HAP-1 (cell line): ENCODE measurements at regions not wholly inside any gene's neighbourhood (a gene's known extent, or its start where the extent isn't known, plus 50 kb on each side); places are given as distances from the start of the nearest gene placed in this dataset.
"Not testable (repeated sequence)": the region's sequence is repeated elsewhere in the genome, so short reads cannot be mapped to it uniquely, and the experiment has no call there.

Source experiments
- DNase-seq, 2 experiments: peaks; one replicate each; pipeline ENCODE4 v3.0.0-alpha.2; 2016 to 2020; ENCODE audit warnings: low spot score in 2 of 2
- H3K27me3 ChIP-seq: fragments of 250-450 bp; sonication (Bioruptor Pico); 2 replicates; pipeline ENCODE4 v1.5.1; 2020; ENCODE audit warnings: low read depth, mild to moderate bottlenecking, moderate library complexity
- H3K36me3 ChIP-seq: fragments of 250-450 bp; sonication (Bioruptor Pico); replicated peaks from 2 replicates; pipeline ENCODE4 v1.5.1; 2020; ENCODE audit warnings: mild to moderate bottlenecking
- H3K4me1 ChIP-seq: fragments of 250-450 bp; sonication (Bioruptor Pico); 2 replicates; pipeline ENCODE4 v1.5.1; 2020; ENCODE audit warnings: mild to moderate bottlenecking
- H3K4me3 ChIP-seq: fragments of 250-450 bp; sonication (Bioruptor Pico); 2 replicates; pipeline ENCODE4 v1.5.1; 2020; ENCODE audit warnings: mild to moderate bottlenecking, moderate library complexity
- H3K9me3 ChIP-seq: fragments of 250-450 bp; sonication (Bioruptor Pico); 2 replicates; pipeline ENCODE4 v1.5.1; 2020; ENCODE audit warnings: mild to moderate bottlenecking, moderate library complexity
- in situ Hi-C: fragments of 300-500 bp; cut with MboI; formaldehyde crosslinking; loops from 3 replicates; pipeline ENCODE4 v1.14.3; 2020; ENCODE audit warnings: low sequenced_read_pairs, inconsistent platforms, mixed read lengths

DNA sequence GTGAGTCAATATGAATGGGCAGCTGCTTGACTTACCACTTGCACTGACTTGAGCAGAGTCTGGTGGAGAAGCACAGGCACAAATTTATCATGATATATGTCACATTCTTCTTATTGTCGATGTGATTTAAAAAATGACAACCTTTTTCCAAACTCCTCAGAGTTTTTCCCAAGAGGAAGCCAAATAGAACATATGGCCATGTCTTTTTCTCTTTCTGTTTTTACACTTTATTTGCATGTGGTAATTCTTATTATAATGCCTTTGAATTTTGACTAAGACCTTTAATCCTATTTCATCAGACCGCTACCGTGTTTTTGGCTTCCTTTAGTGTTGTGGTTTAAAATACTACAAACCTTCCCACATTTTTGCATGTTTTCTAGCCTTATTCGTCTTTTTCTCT, 666.2 kb downstream of the PDCD6IP start:
- no peaks in the 10 kb centered on the region for H3K4me1 ChIP-seq
- no peaks in the 10 kb centered on the region for H3K36me3 ChIP-seq
- H3K9me3 ChIP-seq = no peaks in the 10 kb centered on the region
- DNase-seq = no peak
- in situ Hi-C loops = no loop called here
- no peak overlapping the region for H3K4me3 ChIP-seq
- no peaks in the 10 kb centered on the region for H3K27me3 ChIP-seq

DNA sequence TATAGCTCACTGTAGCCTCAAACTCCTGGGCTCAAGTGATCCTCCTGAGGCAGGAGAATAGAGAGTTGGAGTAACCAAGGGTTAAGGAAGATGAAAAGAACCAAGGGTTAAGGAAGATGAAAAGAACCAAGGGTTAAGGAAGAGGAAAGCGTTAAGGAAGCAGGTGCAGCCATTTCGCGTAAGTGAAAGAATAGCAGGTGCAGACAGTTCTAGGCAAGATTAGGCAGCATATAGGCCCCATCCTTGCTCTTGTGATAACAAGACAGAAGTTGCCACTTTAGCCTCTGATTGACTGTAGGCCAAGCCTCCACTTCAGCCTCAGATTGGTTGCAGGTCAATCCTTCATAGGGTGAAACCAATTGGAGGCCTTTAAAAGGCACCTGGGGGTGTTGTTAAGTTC, 677.4 kb downstream of the PDCD6IP start:
- Histone ChIP-seq H3K4me3 (no peak overlapping the region), H3K4me1 (no peaks in the 10 kb centered on the region), H3K9me3 (no peaks in the 10 kb centered on the region), H3K36me3 (no peaks in the 10 kb centered on the region), H3K27me3 (no peaks in the 10 kb centered on the region)
- no peak for DNase-seq
- in situ Hi-C loops = no loop called here

DNA sequence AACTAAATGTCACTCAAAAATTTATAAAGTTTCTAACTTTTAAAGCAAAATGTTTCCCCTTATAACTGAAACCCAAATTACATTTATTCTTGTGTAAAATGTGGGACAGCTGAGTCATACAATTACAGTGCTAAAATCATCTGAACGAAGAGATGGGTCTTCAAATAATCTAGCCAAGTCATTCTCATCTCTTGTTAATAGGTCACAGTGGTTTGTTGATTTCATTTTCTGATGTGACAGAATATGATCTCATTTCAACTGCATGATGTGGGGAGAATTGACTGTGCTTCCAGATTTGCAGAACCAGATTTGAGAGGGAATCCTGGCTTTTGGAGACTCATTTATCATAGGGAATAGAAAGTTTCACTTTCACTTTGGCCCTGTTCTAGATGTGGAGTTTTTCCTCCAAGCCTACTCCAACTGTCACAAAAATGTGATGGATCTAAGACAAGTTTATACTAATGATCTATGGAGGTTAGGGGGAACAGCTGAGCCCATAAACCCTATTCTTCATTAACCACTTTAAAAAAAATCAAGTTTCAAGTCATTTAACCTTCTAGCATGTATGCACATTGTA, 685.0 kb downstream of the PDCD6IP start:
- Histone ChIP-seq H3K4me1 (no peaks in the 10 kb centered on the region), H3K27me3 (no peaks in the 10 kb centered on the region), H3K9me3 (no peaks in the 10 kb centered on the region), H3K4me3 (no peak overlapping the region), H3K36me3 (no peaks in the 10 kb centered on the region)
- DNase-seq = no peak
- in situ Hi-C loops = no loop called here

- H3K36me3 ChIP-seq = no peaks in the 10 kb centered on the region
- no peaks in the 10 kb centered on the region for H3K27me3 ChIP-seq
- H3K9me3 ChIP-seq = no peaks in the 10 kb centered on the region
- no peak for DNase-seq
- no peak overlapping the region for H3K4me3 ChIP-seq
- in situ Hi-C loops = no loop called here
- no peaks in the 10 kb centered on the region for H3K4me1 ChIP-seq
Observed at GRCh38 chr3:34504366-34504765, 705.9 kb downstream of the PDCD6IP start.

DNA sequence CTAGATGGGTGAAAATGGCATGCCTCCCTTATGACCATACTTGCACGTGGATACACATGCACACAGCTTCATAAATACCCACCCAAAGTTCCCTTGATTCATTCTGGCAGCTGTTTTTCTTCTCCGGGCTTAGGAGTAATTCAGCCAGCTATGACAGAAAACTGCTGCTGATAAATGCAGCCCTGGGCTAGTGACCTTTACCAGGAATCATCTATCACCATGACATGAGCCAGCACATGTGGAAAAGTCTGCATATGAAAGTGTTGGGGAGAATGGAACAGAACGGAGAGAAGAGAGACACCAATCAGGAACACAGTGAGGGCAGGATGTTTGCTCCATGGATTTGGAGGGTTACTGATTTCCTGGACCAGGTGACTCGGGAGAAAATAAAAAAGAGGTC, 706.3 kb downstream of the PDCD6IP start:
- Histone ChIP-seq H3K27me3 (no peaks in the 10 kb centered on the region), H3K4me1 (no peaks in the 10 kb centered on the region), H3K36me3 (no peaks in the 10 kb centered on the region), H3K9me3 (no peaks in the 10 kb centered on the region), H3K4me3 (no peak overlapping the region)
- DNase-seq = no peak
- in situ Hi-C loops = no loop called here

- no peak for DNase-seq
- Histone ChIP-seq H3K36me3 (no peaks in the 10 kb centered on the region), H3K27me3 (no peaks in the 10 kb centered on the region), H3K4me3 (no peak overlapping the region), H3K9me3 (no peaks in the 10 kb centered on the region), H3K4me1 (no peaks in the 10 kb centered on the region)
- in situ Hi-C loops = no loop called here
Observed at GRCh38 chr3:34508732-34509131, 710.3 kb downstream of the PDCD6IP start.

DNA sequence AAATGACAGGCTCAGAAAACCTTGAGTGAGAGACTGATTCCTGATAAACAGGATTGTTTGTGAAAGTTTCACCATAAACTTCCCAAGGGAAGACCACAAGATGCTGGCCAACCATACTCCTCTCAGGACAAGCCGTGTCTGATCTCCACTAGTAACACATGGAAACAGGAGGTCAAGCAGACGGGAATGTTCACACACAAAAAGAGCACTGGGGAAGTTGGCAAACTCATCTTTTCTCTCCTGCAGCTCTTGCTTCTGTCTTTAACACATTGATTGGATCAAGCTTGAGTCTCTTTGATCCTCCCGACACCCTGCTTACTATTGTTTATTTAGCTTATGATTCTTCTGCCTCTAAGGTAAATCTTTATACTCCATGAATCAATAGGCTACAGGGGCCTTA, 713.5 kb downstream of the PDCD6IP start:
- H3K9me3 ChIP-seq = no peaks in the 10 kb centered on the region
- H3K4me1 ChIP-seq = no peaks in the 10 kb centered on the region
- no peak for DNase-seq
- no peak overlapping the region for H3K4me3 ChIP-seq
- no peaks in the 10 kb centered on the region for H3K27me3 ChIP-seq
- no peaks in the 10 kb centered on the region for H3K36me3 ChIP-seq
- in situ Hi-C loops = no loop called here

GRCh38 chr3:34519008-34519407, 720.6 kb downstream of the PDCD6IP start:
- H3K36me3 ChIP-seq, in situ Hi-C loops, DNase-seq, H3K27me3 ChIP-seq, H3K9me3 ChIP-seq, H3K4me3 ChIP-seq, H3K4me1 ChIP-seq: not testable (repeated sequence)

DNA sequence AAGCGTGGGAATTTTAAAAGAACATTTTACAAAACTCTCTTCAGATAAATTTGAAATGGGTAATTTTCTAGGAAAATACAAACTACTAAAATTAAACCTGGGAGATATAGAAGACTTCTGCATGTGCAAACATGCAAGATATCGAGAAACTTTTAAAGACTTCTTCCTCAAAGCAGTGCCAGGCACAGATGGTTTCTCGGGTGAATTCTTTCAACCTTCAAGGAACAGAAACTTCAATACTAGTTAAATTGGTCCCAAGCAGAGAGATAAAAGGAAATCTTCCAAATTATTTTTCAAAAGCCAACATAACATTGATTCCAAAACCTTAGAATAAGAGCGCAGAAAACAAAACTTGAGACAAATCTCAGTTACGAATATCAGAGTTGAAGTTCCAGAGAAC, 732.7 kb downstream of the PDCD6IP start:
- no peak overlapping the region for H3K4me3 ChIP-seq
- in situ Hi-C loops = no loop called here
- no peaks in the 10 kb centered on the region for H3K36me3 ChIP-seq
- H3K9me3 ChIP-seq = no peaks in the 10 kb centered on the region
- H3K4me1 ChIP-seq = no peaks in the 10 kb centered on the region
- H3K27me3 ChIP-seq = no peaks in the 10 kb centered on the region
- no peak for DNase-seq

DNA sequence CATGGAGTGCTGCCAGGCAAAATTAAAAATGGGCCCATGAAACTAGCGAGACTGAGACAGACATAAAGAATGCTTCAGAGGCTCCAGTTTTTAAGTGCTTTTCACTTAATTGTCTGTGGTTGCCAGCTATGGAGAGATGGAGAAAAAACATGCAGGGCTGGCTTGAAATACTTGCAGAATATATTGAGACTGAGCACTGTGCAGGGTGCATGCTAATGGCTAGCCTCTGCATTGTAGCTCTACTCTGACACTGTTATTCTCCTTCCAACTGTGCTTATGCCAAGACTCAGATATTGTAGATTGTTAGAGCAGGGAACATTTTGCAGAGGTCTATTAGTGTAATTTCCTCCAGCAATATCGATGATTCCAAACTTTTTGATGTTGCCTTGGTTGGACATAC, 735.0 kb downstream of the PDCD6IP start:
- H3K4me3 ChIP-seq = no peak overlapping the region
- in situ Hi-C loops = no loop called here
- H3K27me3 ChIP-seq = no peaks in the 10 kb centered on the region
- H3K4me1 ChIP-seq = no peaks in the 10 kb centered on the region
- no peaks in the 10 kb centered on the region for H3K9me3 ChIP-seq
- no peak for DNase-seq
- no peaks in the 10 kb centered on the region for H3K36me3 ChIP-seq

GRCh38 chr3:34534013-34534412, 735.6 kb downstream of the PDCD6IP start:
- Histone ChIP-seq H3K27me3 (no peaks in the 10 kb centered on the region), H3K4me3 (no peak overlapping the region), H3K9me3 (no peaks in the 10 kb centered on the region), H3K36me3 (no peaks in the 10 kb centered on the region), H3K4me1 (no peaks in the 10 kb centered on the region)
- in situ Hi-C loops = no loop called here
- DNase-seq = no peak

DNA sequence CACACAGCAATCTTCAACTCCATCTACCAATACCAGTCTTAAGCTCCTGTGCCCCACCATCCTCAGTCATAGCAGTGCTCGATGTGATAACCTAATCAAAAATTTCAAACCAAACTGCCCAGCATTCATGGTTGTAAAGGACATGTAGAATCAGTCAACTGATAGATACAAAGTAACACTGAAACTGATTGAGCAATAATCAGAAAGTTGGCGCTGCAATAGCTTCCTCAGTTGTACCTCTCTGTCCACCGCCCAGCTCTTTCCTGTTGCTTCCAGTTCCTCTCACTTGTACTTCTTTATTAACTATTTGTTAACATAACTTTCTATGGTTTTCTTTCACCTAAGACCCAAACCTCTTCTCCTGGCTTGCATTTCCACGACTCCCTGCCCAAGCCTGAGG, 745.7 kb downstream of the PDCD6IP start:
- in situ Hi-C loops = no loop called here
- DNase-seq = no peak
- no peaks in the 10 kb centered on the region for H3K27me3 ChIP-seq
- no peak overlapping the region for H3K4me3 ChIP-seq
- no peaks in the 10 kb centered on the region for H3K36me3 ChIP-seq
- no peaks in the 10 kb centered on the region for H3K9me3 ChIP-seq
- H3K4me1 ChIP-seq = no peaks in the 10 kb centered on the region

GRCh38 chr3:34547297-34547920, 749.0 kb downstream of the PDCD6IP start:
- H3K9me3 ChIP-seq = no peaks in the 10 kb centered on the region
- no peaks in the 10 kb centered on the region for H3K27me3 ChIP-seq
- in situ Hi-C loops = no loop called here
- H3K4me3 ChIP-seq = no peak overlapping the region
- no peak for DNase-seq
- H3K4me1 ChIP-seq = no peaks in the 10 kb centered on the region
- no peaks in the 10 kb centered on the region for H3K36me3 ChIP-seq

DNA sequence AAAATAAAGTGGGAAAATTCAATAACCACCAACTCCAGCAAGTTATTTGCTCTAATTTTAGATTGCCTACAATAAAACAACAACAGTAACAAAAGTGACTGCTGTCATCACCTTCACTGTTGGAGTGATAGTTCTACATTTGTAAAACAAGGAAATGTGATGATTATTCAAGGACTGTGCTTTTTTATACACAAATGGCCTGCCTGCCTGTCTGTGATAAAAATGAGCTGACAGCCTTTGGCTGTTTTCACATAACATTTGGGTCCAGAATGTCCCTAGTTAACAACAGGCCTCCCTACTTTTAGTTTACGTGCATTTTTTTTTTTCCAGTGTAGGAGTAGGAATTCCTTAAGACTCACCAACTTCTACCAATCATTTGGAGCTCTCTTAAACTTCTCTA, 768.8 kb downstream of the PDCD6IP start:
- Histone ChIP-seq H3K4me3 (no peak overlapping the region), H3K27me3 (no peaks in the 10 kb centered on the region), H3K4me1 (no peaks in the 10 kb centered on the region), H3K36me3 (no peaks in the 10 kb centered on the region), H3K9me3 (no peaks in the 10 kb centered on the region)
- no peak for DNase-seq
- in situ Hi-C loops = no loop called here

- DNase-seq = no peak
- no peaks in the 10 kb centered on the region for H3K36me3 ChIP-seq
- H3K27me3 ChIP-seq = no peaks in the 10 kb centered on the region
- H3K9me3 ChIP-seq = no peaks in the 10 kb centered on the region
- no peak overlapping the region for H3K4me3 ChIP-seq
- H3K4me1 ChIP-seq = no peaks in the 10 kb centered on the region
- in situ Hi-C loops = no loop called here
Observed at GRCh38 chr3:34568766-34569165, 770.3 kb downstream of the PDCD6IP start.
